K562 (cell line): ENCODE measurements at regions not wholly inside any gene's neighbourhood (a gene's known extent, or its start where the extent isn't known, plus 50 kb on each side); places are given as distances from the start of the nearest gene placed in this dataset.
"Not testable (repeated sequence)": the region's sequence is repeated elsewhere in the genome, so short reads cannot be mapped to it uniquely, and the experiment has no call there.

ENCODE experiments used
- ATAC-seq: fragments of 200-7000 bp; cut with Tn5 transposase; 3 replicates; pipeline ENCODE4 v1.9.1; 2020; ENCODE audit warnings: moderate library complexity
- BruUV-seq: library from RNA; stranded (reverse); fragments of 400-500 nt; replicated peaks from 2 replicates; lab custom pipeline; 2021; lab: Mats Ljungman, UMichigan
- CTCF ChIA-PET: fragments of 300-600 bp; formaldehyde crosslinking; extraction: SDS; loops from one replicate; lab custom pipeline; 2021; ENCODE audit warnings: low intra/inter-chr PET ratio; lab: Yijun Ruan, JAX
- POLR2A ChIA-PET: fragments of 300-600, 350-650 bp; sonication (Branson Sonifier 250); formaldehyde crosslinking; extraction: SDS; loops from one replicate; lab custom pipeline; 2021; ENCODE audit warnings: antibody characterized with exemption, inconsistent platforms; lab: Yijun Ruan, JAX
- DNase-seq, 4 experiments: peaks; one replicate each; pipeline versions ENCODE4 v3.0.0 to v3.0.0-alpha.2; 2011 to 2018; ENCODE audit warnings: low spot score in 3 of 4, mixed read lengths in 3 of 4; ENCODE audit errors: extremely low read depth in 1 of 4
- FAIRE-seq: peaks from 2 replicates; lab custom pipeline; 2011; peaks lifted over from hg19 to GRCh38; lab: Jason Lieb, UNC
- H2AFZ ChIP-seq: 2 replicates; pipeline ENCODE4 v1.6.0; 2011; ENCODE audit warnings: low read depth, low read length, control low read depth, inconsistent platforms
- H3K27ac ChIP-seq: fragments of 200-600 bp; 3 replicates; pipeline ENCODE4 v1.8.0; 2011; ENCODE audit warnings: low read depth, mild to moderate bottlenecking, control low read depth, inconsistent platforms, low read length, moderate library complexity, mixed read lengths; ENCODE audit errors: extremely low read depth
- H3K27me3 ChIP-seq, 2 experiments: fragments of 300-600 bp in 1 of 2; 2 replicates in 1 of 2; 3 replicates in 1 of 2; pipeline versions ENCODE4 v1.6.0 to v1.8.0; 2011; ENCODE audit warnings: inconsistent platforms in 2 of 2, low read length in 2 of 2, mild to moderate bottlenecking in 1 of 2, mixed read lengths in 1 of 2, moderate library complexity in 1 of 2; ENCODE audit not compliant: control insufficient read depth in 2 of 2, insufficient read depth in 2 of 2
- H3K36me3 ChIP-seq: fragments of 300-600 bp; 3 replicates; pipeline ENCODE4 v1.8.0; 2011; ENCODE audit warnings: mild to moderate bottlenecking, low read length, inconsistent platforms; ENCODE audit not compliant: control insufficient read depth, insufficient read depth
- H3K4me1 ChIP-seq, 2 experiments: fragments of 200-600 bp in 1 of 2; replicated peaks in 1 of 2; 2 replicates in 1 of 2; 3 replicates in 1 of 2; pipeline versions ENCODE4 v1.5.1 to v1.8.0; 2011; ENCODE audit warnings: inconsistent platforms in 2 of 2, low read length in 2 of 2, mild to moderate bottlenecking in 1 of 2, mixed read lengths in 1 of 2, moderate library complexity in 1 of 2; ENCODE audit not compliant: control insufficient read depth in 2 of 2, insufficient read depth in 2 of 2
- H3K4me2 ChIP-seq: 2 replicates; pipeline ENCODE4 v1.6.1; 2011; ENCODE audit warnings: low read length, control low read depth, inconsistent platforms, mixed read lengths; ENCODE audit not compliant: insufficient read depth
- H3K4me3 ChIP-seq: fragments of 200-600 bp; sonication (generic), shearing (Covaris generic); 2 replicates; pipeline ENCODE4 v1.5.1; 2016; ENCODE audit warnings: control low read depth, inconsistent platforms
- H3K79me2 ChIP-seq: fragments of 200-600 bp; 3 replicates; pipeline ENCODE4 v1.8.0; 2011; ENCODE audit warnings: low read length, inconsistent platforms; ENCODE audit not compliant: control insufficient read depth, insufficient read depth
- H3K9ac ChIP-seq, 2 experiments: 2 replicates each; pipeline versions ENCODE4 v1.6.0 to v1.6.1; 2011; ENCODE audit warnings: low read depth in 2 of 2, low read length in 2 of 2, control low read depth in 1 of 2, inconsistent platforms in 1 of 2, mild to moderate bottlenecking in 1 of 2, mixed read lengths in 1 of 2; ENCODE audit not compliant: insufficient read depth in 1 of 2
- H3K9me1 ChIP-seq: one replicate; pipeline ENCODE4 v1.6.0; 2011; ENCODE audit warnings: inconsistent platforms, mild to moderate bottlenecking, low read length, moderate library complexity; ENCODE audit not compliant: control insufficient read depth, insufficient read depth
- H3K9me3 ChIP-seq: replicated peaks from 2 replicates; pipeline ENCODE4 v1.5.1; 2011; ENCODE audit warnings: low read depth, low read length, inconsistent platforms; ENCODE audit not compliant: control insufficient read depth, insufficient read depth
- H4K20me1 ChIP-seq: replicated peaks from 2 replicates; pipeline ENCODE4 v1.6.1; 2011; ENCODE audit warnings: low read length, inconsistent platforms, mixed read lengths; ENCODE audit not compliant: control insufficient read depth, insufficient read depth
- WGBS: fragments of 100-300 bp; shearing (Covaris generic); methylation state at CpG from one replicate; pipeline ENCODE4 v1.1.6; 2016; ENCODE audit warnings: low coverage, mixed read lengths; ENCODE audit not compliant: insufficient coverage; ENCODE audit errors: missing lambda C conversion rate; 5-methylcytosine and 5-hydroxymethylcytosine counted together
- in situ Hi-C: fragments of 300-500 bp; cut with MboI; formaldehyde crosslinking; loops from 4 replicates; pipeline ENCODE4 v1.15.0; 2018; ENCODE audit warnings: inconsistent platforms, mixed read lengths
- intact Hi-C: fragments of 100-400 bp; cut with micrococcal nuclease; formaldehyde crosslinking; loops from 2 replicates; pipeline ENCODE4 v1.14.2; 2022

DNA sequence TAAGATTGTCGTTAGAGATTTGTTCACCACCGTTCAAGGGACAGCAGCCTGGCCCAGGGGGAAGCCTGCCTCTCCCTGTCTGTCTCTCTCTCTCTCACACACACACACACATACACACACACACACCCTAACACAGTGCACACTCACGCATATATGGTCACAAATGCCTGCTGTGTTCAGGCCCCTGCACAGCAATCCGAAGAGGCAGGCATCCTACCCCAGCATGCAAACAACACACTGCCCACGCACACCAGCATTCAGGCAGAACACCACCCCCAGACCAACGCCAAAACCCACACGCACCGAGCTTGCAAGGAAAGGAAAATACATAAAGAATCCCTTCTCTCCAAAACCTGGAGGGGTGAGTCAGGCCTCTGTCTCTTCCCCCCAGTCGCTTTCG is 111.6 kb upstream of the FOXD4L5 start:
- H3K4me2 ChIP-seq, H3K27me3 ChIP-seq, CTCF ChIA-PET, FAIRE-seq, H3K36me3 ChIP-seq, in situ Hi-C loops, ATAC-seq, intact Hi-C loops, H3K9me3 ChIP-seq, H3K4me1 ChIP-seq, H3K79me2 ChIP-seq, H3K27ac ChIP-seq, POLR2A ChIA-PET, H3K4me3 ChIP-seq, H3K9me1 ChIP-seq, H3K9ac ChIP-seq, DNase-seq, H2AFZ ChIP-seq, BruUV-seq, H4K20me1 ChIP-seq: not testable (repeated sequence)
- WGBS = 61% methylated on average over 3 of the region's 10 CpGs

DNA sequence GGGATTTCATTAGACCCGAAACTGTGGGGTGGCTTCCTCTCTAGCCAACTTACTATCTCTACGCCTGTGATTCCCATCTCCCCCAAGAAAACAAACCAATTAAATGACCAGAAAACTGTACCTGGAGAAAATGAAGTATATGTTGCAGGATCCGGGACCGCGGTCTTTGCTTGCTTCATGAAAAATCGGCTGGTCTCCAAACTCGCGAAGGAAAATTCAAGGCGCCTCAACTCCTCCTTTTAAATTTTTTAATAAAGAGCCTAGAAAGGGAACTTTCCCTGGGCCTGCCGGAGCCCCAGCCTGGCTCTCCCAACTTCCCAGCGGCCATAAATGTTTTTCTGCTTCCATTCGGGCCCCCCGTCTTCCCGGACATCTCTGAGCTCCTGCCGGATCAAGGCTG is 110.8 kb upstream of the FOXD4L5 start:
- H3K36me3 ChIP-seq, H4K20me1 ChIP-seq, FAIRE-seq, in situ Hi-C loops, POLR2A ChIA-PET, H3K27ac ChIP-seq, H3K79me2 ChIP-seq, DNase-seq, CTCF ChIA-PET, H3K9ac ChIP-seq, H3K4me2 ChIP-seq, intact Hi-C loops, H3K9me1 ChIP-seq, BruUV-seq, H3K4me1 ChIP-seq, H3K4me3 ChIP-seq, H3K9me3 ChIP-seq, ATAC-seq, H2AFZ ChIP-seq, H3K27me3 ChIP-seq: not testable (repeated sequence)
- 17% methylated on average over 1 of the region's 15 CpGs for WGBS

DNA sequence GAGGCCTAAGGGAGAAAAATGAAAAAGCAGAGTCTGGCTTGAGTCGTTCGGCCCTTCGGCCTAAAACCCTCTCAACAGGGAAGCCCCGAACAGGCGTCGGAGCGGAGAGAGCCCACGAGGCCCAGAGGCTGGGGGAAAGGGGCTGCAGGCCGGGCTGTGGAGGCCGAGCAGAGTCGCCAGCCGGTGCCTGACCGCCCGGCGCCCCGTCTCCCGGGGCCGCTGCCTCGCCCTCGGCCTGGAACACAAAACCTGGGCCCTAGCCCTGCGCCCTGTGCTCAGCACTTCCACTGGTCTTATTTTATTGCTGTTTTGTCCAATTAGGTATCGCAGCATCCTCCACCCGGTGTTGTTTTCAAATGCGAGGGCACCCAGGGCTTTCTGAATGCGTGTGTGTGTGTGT is 110.1 kb upstream of the FOXD4L5 start:
- CTCF ChIA-PET, FAIRE-seq: not testable (repeated sequence)

DNA sequence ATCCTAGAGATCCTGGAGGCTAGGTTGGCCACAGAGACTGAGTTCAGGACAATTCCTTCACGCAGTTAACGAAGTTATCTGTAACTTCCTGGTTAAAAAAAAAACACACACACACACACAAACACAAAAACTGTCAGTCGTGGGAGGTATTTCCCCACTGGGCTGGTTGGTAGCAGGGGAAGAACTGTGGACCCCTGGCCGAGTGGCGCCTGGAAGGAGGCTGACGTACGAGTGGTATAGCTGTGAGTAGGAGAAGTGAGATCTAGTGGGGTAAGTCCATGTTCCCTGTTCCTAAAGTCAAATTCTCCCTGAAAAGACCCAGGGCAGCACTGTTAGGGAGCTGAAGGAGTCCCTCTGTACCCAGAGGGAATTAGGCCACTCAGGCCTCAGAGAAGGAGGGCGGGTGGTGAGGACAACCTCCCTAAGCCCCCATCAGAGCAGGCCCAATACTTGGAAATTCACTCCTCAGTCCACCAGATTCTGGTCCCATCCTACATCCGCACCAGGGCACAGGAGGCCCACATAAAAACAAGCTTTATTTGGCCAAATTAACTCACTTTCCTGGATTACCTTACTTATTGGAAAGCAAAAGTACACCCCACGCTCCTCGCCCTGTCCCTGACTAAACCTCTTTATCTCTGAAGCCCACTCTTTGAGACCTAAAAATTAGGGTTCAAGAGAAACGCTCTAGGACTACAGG is 108.3 kb upstream of the FOXD4L5 start:
- DNase-seq, H3K4me1 ChIP-seq, POLR2A ChIA-PET, H3K4me2 ChIP-seq, intact Hi-C loops, H3K4me3 ChIP-seq, H4K20me1 ChIP-seq, H3K9me3 ChIP-seq, BruUV-seq, in situ Hi-C loops, ATAC-seq, H2AFZ ChIP-seq, H3K27ac ChIP-seq, H3K27me3 ChIP-seq, H3K36me3 ChIP-seq, H3K9ac ChIP-seq, H3K9me1 ChIP-seq, FAIRE-seq, CTCF ChIA-PET, H3K79me2 ChIP-seq: not testable (repeated sequence)
- WGBS = 91% methylated on average over 11 of the region's 12 CpGs

More for the DNA sequence above, 110.1 kb upstream of the FOXD4L5 start:
- H3K27ac ChIP-seq, DNase-seq, H3K27me3 ChIP-seq, H2AFZ ChIP-seq, H3K9ac ChIP-seq, H3K4me3 ChIP-seq, H3K9me1 ChIP-seq, ATAC-seq, H3K79me2 ChIP-seq, intact Hi-C loops, H3K4me2 ChIP-seq, BruUV-seq, H3K4me1 ChIP-seq, in situ Hi-C loops, H3K36me3 ChIP-seq, POLR2A ChIA-PET, H4K20me1 ChIP-seq, H3K9me3 ChIP-seq: not testable (repeated sequence)
- WGBS = 90% methylated on average over 2 of the region's 25 CpGs
